ENCODE measurements at regions not wholly inside any gene's neighbourhood (a gene's known extent, or its start where the extent isn't known, plus 50 kb on each side); places are given as distances from the start of the nearest gene placed in this dataset.

- Histone ChIP-seq H3K27me3 (ENCODE audit: control insufficient read depth in 4 of 4, insufficient read depth in 4 of 4, low read length in 3 of 4) (no peaks in the 10 kb centered on the region), H3K4me3 (ENCODE audit: low read depth in 1 of 3, low read length in 3 of 3) (no peak overlapping the region), H3K4me1 (ENCODE audit: control insufficient read depth in 4 of 4, insufficient read depth in 4 of 4, low read length in 3 of 4) (no peaks in the 10 kb centered on the region), H3K27ac (ENCODE audit: low read depth in 1 of 2, low read length in 2 of 2) (no peak overlapping the region), H3K9ac (ENCODE audit: low read depth in 1 of 2, low read length in 2 of 2) (no peak overlapping the region), H3K9me3 (ENCODE audit: control insufficient read depth in 4 of 4, low read length in 3 of 4) (no peaks in the 10 kb centered on the region), H3K36me3 (ENCODE audit: control insufficient read depth in 4 of 4, insufficient read depth in 3 of 4, low read depth in 1 of 4, low read length in 3 of 4) (no peaks in the 10 kb centered on the region)
- TF ChIP-seq FOXA2 (IDR thresholded peaks at IDR 0.05) (no peak), ATF3 (IDR thresholded peaks at IDR 0.05) (no peak), RXRA (IDR thresholded peaks at IDR 0.05) (no peak), FOXA1 (IDR thresholded peaks at IDR 0.05) (no peak), EGR1 (IDR thresholded peaks at IDR 0.05; ENCODE audit: low read depth in 2 of 2) (no peak), JUND (IDR thresholded peaks at IDR 0.05) (no peak), NR2F2 (IDR thresholded peaks at IDR 0.05) (no peak), TAF1 (conservative IDR thresholded peaks at IDR 0.05) (no peak), ZBTB33 (IDR thresholded peaks at IDR 0.05) (no peak), RAD21 (IDR thresholded peaks at IDR 0.05) (no peak), REST (IDR thresholded peaks at IDR 0.05) (no peak), SP1 (IDR thresholded peaks at IDR 0.05) (no peak)
- TF ChIP-seq, protein P1, sequence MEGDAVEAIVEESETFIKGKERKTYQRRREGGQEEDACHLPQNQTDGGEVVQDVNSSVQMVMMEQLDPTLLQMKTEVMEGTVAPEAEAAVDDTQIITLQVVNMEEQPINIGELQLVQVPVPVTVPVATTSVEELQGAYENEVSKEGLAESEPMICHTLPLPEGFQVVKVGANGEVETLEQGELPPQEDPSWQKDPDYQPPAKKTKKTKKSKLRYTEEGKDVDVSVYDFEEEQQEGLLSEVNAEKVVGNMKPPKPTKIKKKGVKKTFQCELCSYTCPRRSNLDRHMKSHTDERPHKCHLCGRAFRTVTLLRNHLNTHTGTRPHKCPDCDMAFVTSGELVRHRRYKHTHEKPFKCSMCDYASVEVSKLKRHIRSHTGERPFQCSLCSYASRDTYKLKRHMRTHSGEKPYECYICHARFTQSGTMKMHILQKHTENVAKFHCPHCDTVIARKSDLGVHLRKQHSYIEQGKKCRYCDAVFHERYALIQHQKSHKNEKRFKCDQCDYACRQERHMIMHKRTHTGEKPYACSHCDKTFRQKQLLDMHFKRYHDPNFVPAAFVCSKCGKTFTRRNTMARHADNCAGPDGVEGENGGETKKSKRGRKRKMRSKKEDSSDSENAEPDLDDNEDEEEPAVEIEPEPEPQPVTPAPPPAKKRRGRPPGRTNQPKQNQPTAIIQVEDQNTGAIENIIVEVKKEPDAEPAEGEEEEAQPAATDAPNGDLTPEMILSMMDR (IDR thresholded peaks at IDR 0.05; ENCODE audit: low read depth, low read length, missing input control): no peak
- TF ChIP-seq, protein P2, sequence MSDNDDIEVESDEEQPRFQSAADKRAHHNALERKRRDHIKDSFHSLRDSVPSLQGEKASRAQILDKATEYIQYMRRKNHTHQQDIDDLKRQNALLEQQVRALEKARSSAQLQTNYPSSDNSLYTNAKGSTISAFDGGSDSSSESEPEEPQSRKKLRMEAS (IDR thresholded peaks at IDR 0.05): no peak
- WGBS: 80% methylated on average over 4 of the region's 4 CpGs
- DNase-seq (ENCODE audit: low spot score): no peak
These were observed 159.6 kb upstream of the IGFBP3 start for GRCh38 chr7:46080595-46081159.

- no peaks in the 10 kb centered on the region for H3K9me3 ChIP-seq (ENCODE audit: control insufficient read depth in 4 of 4, low read length in 3 of 4)
- WGBS: 74% methylated on average over 2 of the region's 2 CpGs
- DNase-seq (ENCODE audit: low spot score): no peak
- H3K36me3 ChIP-seq (ENCODE audit: control insufficient read depth in 4 of 4, insufficient read depth in 3 of 4, low read depth in 1 of 4, low read length in 3 of 4): no peaks in the 10 kb centered on the region
- no peak overlapping the region for H3K9ac ChIP-seq (ENCODE audit: low read depth in 1 of 2, low read length in 2 of 2)
- no peak overlapping the region for H3K4me3 ChIP-seq (ENCODE audit: low read depth in 1 of 3, low read length in 3 of 3)
- no peak for TF ChIP-seq NR2F2 (IDR thresholded peaks at IDR 0.05)
- H3K27me3 ChIP-seq (ENCODE audit: control insufficient read depth in 4 of 4, insufficient read depth in 4 of 4, low read length in 3 of 4): no peaks in the 10 kb centered on the region
- H3K4me1 ChIP-seq (ENCODE audit: control insufficient read depth in 4 of 4, insufficient read depth in 4 of 4, low read length in 3 of 4): no peaks in the 10 kb centered on the region
- H3K27ac ChIP-seq (ENCODE audit: low read depth in 1 of 2, low read length in 2 of 2): no peak overlapping the region
These were observed 158.3 kb upstream of the IGFBP3 start for GRCh38 chr7:46079421-46079820.

Data from liver (tissue), 8 donors.